IMR-90 (cell line): ENCODE measurements at regions not wholly inside any gene's neighbourhood (a gene's known extent, or its start where the extent isn't known, plus 50 kb on each side); places are given as distances from the start of the nearest gene placed in this dataset.

ENCODE experiments used
- ATAC-seq: fragments of 200-7000 bp; cut with Tn5 transposase; 2 replicates; pipeline ENCODE4 v1.9.1; 2020; ENCODE audit warnings: low read depth, mild to moderate bottlenecking, moderate library complexity
- BruUV-seq: library from RNA; stranded (reverse); fragments of 400-500 nt; replicated peaks from 2 replicates; lab custom pipeline; 2021; lab: Mats Ljungman, UMichigan
- CTCF ChIA-PET: fragments of 300-600 bp; formaldehyde crosslinking; extraction: SDS; loops from one replicate; lab custom pipeline; 2021; ENCODE audit warnings: antibody characterized with exemption; lab: Yijun Ruan, JAX
- POLR2A ChIA-PET: fragments of 300-600 bp; sonication (Branson Sonifier 250); formaldehyde crosslinking; loops from one replicate; lab custom pipeline; 2022; ENCODE audit warnings: antibody characterized with exemption; ENCODE audit not compliant: unreplicated experiment; lab: Charles Lee
- DNase-seq: peaks from one replicate; pipeline ENCODE4 v3.0.0; 2013
- H2AFZ ChIP-seq: replicated peaks from 2 replicates; pipeline ENCODE3; 2013; ENCODE audit warnings: low read length, mild to moderate bottlenecking; ENCODE audit not compliant: poor library complexity
- H2AK5ac ChIP-seq: 2 replicates; pipeline ENCODE4 v1.6.1; 2013; ENCODE audit warnings: low read depth, low read length, inconsistent platforms
- H2AK9ac ChIP-seq: replicated peaks from 2 replicates; pipeline ENCODE3; 2013; ENCODE audit warnings: mild to moderate bottlenecking, low read depth, low read length, moderate library complexity; ENCODE audit not compliant: poor library complexity
- H2BK120ac ChIP-seq: 2 replicates; pipeline ENCODE4 v1.6.1; 2013; ENCODE audit warnings: low read depth, low read length, inconsistent platforms
- H2BK15ac ChIP-seq: 3 replicates; pipeline ENCODE4 v1.6.1; 2013; ENCODE audit warnings: low read depth, low read length, inconsistent platforms
- H2BK20ac ChIP-seq: 2 replicates; pipeline ENCODE4 v1.6.1; 2013; ENCODE audit warnings: low read depth, mild to moderate bottlenecking, inconsistent platforms, low read length, moderate library complexity
- H2BK5ac ChIP-seq: 2 replicates; pipeline ENCODE4 v1.6.1; 2013; ENCODE audit warnings: mild to moderate bottlenecking, low read depth, low read length, inconsistent platforms; ENCODE audit not compliant: poor library complexity, severe bottlenecking
- H3K14ac ChIP-seq: replicated peaks from 2 replicates; pipeline ENCODE4 v1.6.1; 2013; ENCODE audit warnings: low read depth, low read length, inconsistent platforms
- H3K18ac ChIP-seq: 2 replicates; pipeline ENCODE4 v1.6.1; 2013; ENCODE audit warnings: low read depth, low read length, control low read depth
- H3K23ac ChIP-seq: 2 replicates; pipeline ENCODE4 v1.6.1; 2013; ENCODE audit warnings: low read depth, low read length, inconsistent platforms
- H3K27ac ChIP-seq: 2 replicates; pipeline ENCODE4 v1.5.1; 2013; ENCODE audit warnings: mild to moderate bottlenecking, control low read depth, low read length; ENCODE audit not compliant: insufficient read depth
- H3K27me3 ChIP-seq: 2 replicates; pipeline ENCODE4 v1.6.1; 2013; ENCODE audit warnings: low read length; ENCODE audit not compliant: control insufficient read depth, insufficient read depth
- H3K36me3 ChIP-seq: 2 replicates; pipeline ENCODE4 v1.6.1; 2013; ENCODE audit warnings: low read length, mixed read lengths; ENCODE audit not compliant: control insufficient read depth, insufficient read depth
- H3K4ac ChIP-seq: 2 replicates; pipeline ENCODE4 v1.6.1; 2013; ENCODE audit warnings: low read depth, low read length, inconsistent platforms
- H3K4me1 ChIP-seq: 2 replicates; pipeline ENCODE4 v1.6.1; 2013; ENCODE audit warnings: low read length, mixed read lengths; ENCODE audit not compliant: control insufficient read depth, insufficient read depth
- H3K4me2 ChIP-seq: 2 replicates; pipeline ENCODE4 v1.6.1; 2013; ENCODE audit warnings: low read depth, mild to moderate bottlenecking, control low read depth, low read length, moderate library complexity
- H3K4me3 ChIP-seq: 2 replicates; pipeline ENCODE4 v1.5.1; 2013; ENCODE audit warnings: low read depth, mild to moderate bottlenecking, control low read depth, low read length, moderate library complexity; ENCODE audit not compliant: insufficient read depth
- H3K56ac ChIP-seq: 2 replicates; pipeline ENCODE4 v1.6.1; 2013; ENCODE audit warnings: low read length, inconsistent platforms; ENCODE audit not compliant: insufficient read depth; ENCODE audit errors: extremely low read depth
- H3K79me1 ChIP-seq, 2 experiments: 2 replicates each; pipeline ENCODE4 v1.6.1; 2013; ENCODE audit warnings: low read length in 2 of 2, inconsistent platforms in 1 of 2, low read depth in 1 of 2
- H3K9ac ChIP-seq: 2 replicates; pipeline ENCODE4 v1.6.1; 2013; ENCODE audit warnings: low read depth, low read length, control low read depth
- H3K9me1 ChIP-seq: 2 replicates; pipeline ENCODE4 v1.6.1; 2013; ENCODE audit warnings: low read length, inconsistent platforms; ENCODE audit not compliant: insufficient read depth
- H3K9me3 ChIP-seq: 2 replicates; pipeline ENCODE4 v1.6.1; 2013; ENCODE audit warnings: low read length; ENCODE audit not compliant: control insufficient read depth, insufficient read depth
- H4K20me1 ChIP-seq: 2 replicates; pipeline ENCODE4 v1.6.1; 2013; ENCODE audit warnings: low read length, inconsistent platforms; ENCODE audit not compliant: insufficient read depth
- H4K5ac ChIP-seq: 2 replicates; pipeline ENCODE4 v1.6.1; 2013; ENCODE audit warnings: mild to moderate bottlenecking, low read depth, low read length, control low read depth
- H4K8ac ChIP-seq, 2 experiments: 2 replicates each; pipeline ENCODE4 v1.6.1; 2013; ENCODE audit warnings: low read depth in 2 of 2, low read length in 2 of 2, control low read depth in 1 of 2, inconsistent platforms in 1 of 2
- H4K91ac ChIP-seq: 2 replicates; pipeline ENCODE4 v1.6.1; 2013; ENCODE audit warnings: low read depth, low read length, inconsistent platforms; ENCODE audit not compliant: insufficient read depth
- CEBPB ChIP-seq: IDR thresholded peaks from 2 replicates; pipeline ENCODE4 v1.6.1; 2012; ENCODE audit warnings: low read depth, low read length, improper control_type of control experiment
- CHD1 ChIP-seq: IDR thresholded peaks from 2 replicates; pipeline ENCODE4 v1.6.1; 2012; ENCODE audit warnings: low read depth, low read length, improper control_type of control experiment
- MAFK ChIP-seq: IDR thresholded peaks from 2 replicates; pipeline ENCODE4 v1.6.1; 2012; ENCODE audit warnings: low read depth, low read length, improper control_type of control experiment
- MAZ ChIP-seq: IDR thresholded peaks from 2 replicates; pipeline ENCODE4 v1.6.1; 2012; ENCODE audit warnings: low read depth, mild to moderate bottlenecking, low read length, improper control_type of control experiment, moderate library complexity, borderline replicate concordance
- POLR2A ChIP-seq: IDR thresholded peaks from 2 replicates; pipeline ENCODE4 v1.6.1; 2012; ENCODE audit warnings: mild to moderate bottlenecking, low read depth, low read length
- RCOR1 ChIP-seq: IDR thresholded peaks from 2 replicates; pipeline ENCODE4 v1.6.1; 2012; ENCODE audit warnings: mild to moderate bottlenecking, low read length, improper control_type of control experiment; ENCODE audit not compliant: insufficient replicate concordance
- RFX5 ChIP-seq: IDR thresholded peaks from 2 replicates; pipeline ENCODE4 v1.8.0; 2012; ENCODE audit warnings: low read depth, mild to moderate bottlenecking, low read length, moderate library complexity
- SMC3 ChIP-seq: fragments of 150-350 bp; IDR thresholded peaks from 2 replicates; pipeline ENCODE4 v1.6.1; 2016; ENCODE audit warnings: low read depth, mild to moderate bottlenecking, antibody characterized with exemption, low read length, moderate library complexity
- WGBS, 2 experiments: methylation state at CpG; one replicate each; pipeline versions ENCODE4 v1.1.5 to v1.1.7; 2013; ENCODE audit warnings: missing lambda C conversion rate in 2 of 2; ENCODE audit not compliant: insufficient read length in 1 of 2; ENCODE audit errors: extremely low coverage in 2 of 2; 5-methylcytosine and 5-hydroxymethylcytosine counted together
- dilution Hi-C: fragments of 300-500 bp; cut with HindIII; formaldehyde crosslinking; loops from one replicate; pipeline ENCODE4 v1.14.3; 2018; ENCODE audit warnings: low sequenced_read_pairs; ENCODE audit not compliant: unreplicated experiment
- in situ Hi-C: fragments of 300-500 bp; cut with MboI; formaldehyde crosslinking; loops from 3 replicates; pipeline ENCODE4 v1.14.3; 2019; ENCODE audit warnings: low sequenced_read_pairs, inconsistent platforms, mixed read lengths
- intact Hi-C: fragments of 100-400 bp; cut with micrococcal nuclease; formaldehyde crosslinking; loops from 2 replicates; pipeline ENCODE4 v1.10.0; 2022
- TF ChIP-seq, protein P1 (sequence below): conservative IDR thresholded peaks from 2 replicates; pipeline ENCODE4 v1.5.1; 2012; ENCODE audit warnings: mild to moderate bottlenecking, low read depth, low read length, improper control_type of control experiment

DNA sequence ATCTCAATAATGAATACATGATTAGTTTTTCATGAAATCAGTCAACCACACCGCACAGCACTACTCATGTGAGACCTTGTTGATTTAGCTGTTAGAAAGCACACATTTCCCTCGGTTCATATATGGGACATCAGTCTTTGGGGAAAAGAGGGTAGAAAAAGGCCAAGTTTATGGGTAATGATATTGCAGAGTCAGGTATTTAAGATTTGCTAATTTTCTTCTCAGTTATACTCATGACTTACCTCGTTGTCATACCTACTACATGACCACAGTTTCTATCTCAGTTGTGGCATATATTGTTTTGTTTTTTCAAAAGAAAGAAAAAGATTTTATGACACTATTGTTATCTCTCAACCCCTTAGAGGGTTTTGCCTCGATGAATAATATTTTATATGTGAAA is 165.6 kb downstream of the POU4F1 start:
- no peaks in the 10 kb centered on the region for H3K79me1 ChIP-seq
- H3K4me3 ChIP-seq = no peak overlapping the region
- H3K27me3 ChIP-seq = no peaks in the 10 kb centered on the region
- H3K4me2 ChIP-seq = no peak overlapping the region
- POLR2A ChIA-PET = no interaction called here
- H3K27ac ChIP-seq = no peak overlapping the region
- H2AK5ac ChIP-seq = no peak overlapping the region
- ATAC-seq (no peak), DNase-seq (no peak)
- no peaks in the 10 kb centered on the region for H3K9me3 ChIP-seq
- H3K9me1 ChIP-seq = no peaks in the 10 kb centered on the region
- no peak overlapping the region for H4K5ac ChIP-seq
- no peak overlapping the region for H2AK9ac ChIP-seq
- H4K8ac ChIP-seq = no peak overlapping the region
- H3K36me3 ChIP-seq = no peaks in the 10 kb centered on the region
- CTCF ChIA-PET = no interaction called here
- no peak overlapping the region for H3K56ac ChIP-seq
- no peaks in the 10 kb centered on the region for H4K20me1 ChIP-seq
- in situ Hi-C loops (no loop called here), intact Hi-C loops (no loop called here), dilution Hi-C loops (no loop called here)
- H2BK120ac ChIP-seq = no peak overlapping the region
- TF ChIP-seq RFX5 = no peak
- TF ChIP-seq MAFK = no peak
- no peak for TF ChIP-seq RCOR1
- TF ChIP-seq MAZ = no peak
- no peak for TF ChIP-seq CEBPB
- TF ChIP-seq, protein P1, sequence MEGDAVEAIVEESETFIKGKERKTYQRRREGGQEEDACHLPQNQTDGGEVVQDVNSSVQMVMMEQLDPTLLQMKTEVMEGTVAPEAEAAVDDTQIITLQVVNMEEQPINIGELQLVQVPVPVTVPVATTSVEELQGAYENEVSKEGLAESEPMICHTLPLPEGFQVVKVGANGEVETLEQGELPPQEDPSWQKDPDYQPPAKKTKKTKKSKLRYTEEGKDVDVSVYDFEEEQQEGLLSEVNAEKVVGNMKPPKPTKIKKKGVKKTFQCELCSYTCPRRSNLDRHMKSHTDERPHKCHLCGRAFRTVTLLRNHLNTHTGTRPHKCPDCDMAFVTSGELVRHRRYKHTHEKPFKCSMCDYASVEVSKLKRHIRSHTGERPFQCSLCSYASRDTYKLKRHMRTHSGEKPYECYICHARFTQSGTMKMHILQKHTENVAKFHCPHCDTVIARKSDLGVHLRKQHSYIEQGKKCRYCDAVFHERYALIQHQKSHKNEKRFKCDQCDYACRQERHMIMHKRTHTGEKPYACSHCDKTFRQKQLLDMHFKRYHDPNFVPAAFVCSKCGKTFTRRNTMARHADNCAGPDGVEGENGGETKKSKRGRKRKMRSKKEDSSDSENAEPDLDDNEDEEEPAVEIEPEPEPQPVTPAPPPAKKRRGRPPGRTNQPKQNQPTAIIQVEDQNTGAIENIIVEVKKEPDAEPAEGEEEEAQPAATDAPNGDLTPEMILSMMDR = no peak
- no peak for TF ChIP-seq SMC3
- TF ChIP-seq POLR2A = no peak
- TF ChIP-seq CHD1 = no peak
- no peak overlapping the region for H3K9ac ChIP-seq
- H3K23ac ChIP-seq = no peak overlapping the region
- no peak overlapping the region for H3K4ac ChIP-seq
- H3K4me1 ChIP-seq = no peaks in the 10 kb centered on the region
- no TSS peak for BruUV-seq
- H2BK15ac ChIP-seq = no peak overlapping the region
- no peak overlapping the region for H2AFZ ChIP-seq
- H2BK20ac ChIP-seq = no peak overlapping the region
- H2BK5ac ChIP-seq = no peak overlapping the region
- no peak overlapping the region for H3K18ac ChIP-seq
- H3K14ac ChIP-seq = no peak overlapping the region
- H4K91ac ChIP-seq = no peak overlapping the region
- no CpG with 5 or more reads among the region's 4 CpGs for WGBS, 2 experiments
